ENCODE measurements at regions not wholly inside any gene's neighbourhood (a gene's known extent, or its start where the extent isn't known, plus 50 kb on each side); places are given as distances from the start of the nearest gene placed in this dataset.

DNA sequence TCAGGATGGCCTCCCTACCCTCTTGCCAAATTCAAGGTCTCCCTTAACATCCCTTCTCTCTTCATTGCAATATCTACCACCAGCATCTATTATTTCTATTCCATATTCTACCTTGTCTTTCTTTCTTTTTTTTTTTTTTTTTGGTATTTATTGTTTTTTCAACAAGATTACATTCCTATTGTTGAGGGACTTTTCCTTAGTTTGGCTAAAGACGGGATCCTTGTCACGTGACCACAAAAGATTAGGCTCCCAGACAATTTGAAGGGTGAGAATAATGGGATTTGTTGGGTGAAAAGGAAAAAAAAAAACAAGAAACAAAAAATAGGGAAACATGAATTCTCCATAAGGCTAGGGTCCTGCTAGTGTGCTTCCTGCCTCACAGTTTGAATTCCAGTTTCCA is 124.3 kb upstream of the MCHR2 start:
- TF ChIP-seq, protein P1, sequence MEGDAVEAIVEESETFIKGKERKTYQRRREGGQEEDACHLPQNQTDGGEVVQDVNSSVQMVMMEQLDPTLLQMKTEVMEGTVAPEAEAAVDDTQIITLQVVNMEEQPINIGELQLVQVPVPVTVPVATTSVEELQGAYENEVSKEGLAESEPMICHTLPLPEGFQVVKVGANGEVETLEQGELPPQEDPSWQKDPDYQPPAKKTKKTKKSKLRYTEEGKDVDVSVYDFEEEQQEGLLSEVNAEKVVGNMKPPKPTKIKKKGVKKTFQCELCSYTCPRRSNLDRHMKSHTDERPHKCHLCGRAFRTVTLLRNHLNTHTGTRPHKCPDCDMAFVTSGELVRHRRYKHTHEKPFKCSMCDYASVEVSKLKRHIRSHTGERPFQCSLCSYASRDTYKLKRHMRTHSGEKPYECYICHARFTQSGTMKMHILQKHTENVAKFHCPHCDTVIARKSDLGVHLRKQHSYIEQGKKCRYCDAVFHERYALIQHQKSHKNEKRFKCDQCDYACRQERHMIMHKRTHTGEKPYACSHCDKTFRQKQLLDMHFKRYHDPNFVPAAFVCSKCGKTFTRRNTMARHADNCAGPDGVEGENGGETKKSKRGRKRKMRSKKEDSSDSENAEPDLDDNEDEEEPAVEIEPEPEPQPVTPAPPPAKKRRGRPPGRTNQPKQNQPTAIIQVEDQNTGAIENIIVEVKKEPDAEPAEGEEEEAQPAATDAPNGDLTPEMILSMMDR (conservative IDR thresholded peaks at IDR 0.05), result no peak

DNA sequence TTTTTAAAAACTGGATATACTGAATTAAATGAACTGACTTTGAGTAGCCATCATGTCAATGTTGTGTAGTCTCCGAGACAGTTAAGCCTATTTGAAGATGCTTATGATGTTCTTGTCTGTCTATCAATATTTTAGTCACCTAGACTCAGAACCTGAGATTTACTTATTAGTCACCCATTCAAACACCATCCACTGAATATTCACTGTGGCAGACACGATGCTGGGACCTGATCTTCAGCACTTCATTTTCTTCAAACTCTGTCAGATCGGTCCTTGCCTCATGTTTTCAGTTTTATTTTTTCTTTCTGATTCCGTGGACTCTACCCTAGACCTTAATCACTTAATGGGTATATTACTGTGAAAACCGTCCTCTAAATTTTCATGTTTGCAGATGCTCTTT is 123.7 kb upstream of the MCHR2 start:
- H3K27ac ChIP-seq, result no peak overlapping the region
- TF ChIP-seq, protein P1 (conservative IDR thresholded peaks at IDR 0.05), result no peak

More for the DNA sequence above, 124.3 kb upstream of the MCHR2 start:
- H3K27ac ChIP-seq, result no peak overlapping the region

DNA sequence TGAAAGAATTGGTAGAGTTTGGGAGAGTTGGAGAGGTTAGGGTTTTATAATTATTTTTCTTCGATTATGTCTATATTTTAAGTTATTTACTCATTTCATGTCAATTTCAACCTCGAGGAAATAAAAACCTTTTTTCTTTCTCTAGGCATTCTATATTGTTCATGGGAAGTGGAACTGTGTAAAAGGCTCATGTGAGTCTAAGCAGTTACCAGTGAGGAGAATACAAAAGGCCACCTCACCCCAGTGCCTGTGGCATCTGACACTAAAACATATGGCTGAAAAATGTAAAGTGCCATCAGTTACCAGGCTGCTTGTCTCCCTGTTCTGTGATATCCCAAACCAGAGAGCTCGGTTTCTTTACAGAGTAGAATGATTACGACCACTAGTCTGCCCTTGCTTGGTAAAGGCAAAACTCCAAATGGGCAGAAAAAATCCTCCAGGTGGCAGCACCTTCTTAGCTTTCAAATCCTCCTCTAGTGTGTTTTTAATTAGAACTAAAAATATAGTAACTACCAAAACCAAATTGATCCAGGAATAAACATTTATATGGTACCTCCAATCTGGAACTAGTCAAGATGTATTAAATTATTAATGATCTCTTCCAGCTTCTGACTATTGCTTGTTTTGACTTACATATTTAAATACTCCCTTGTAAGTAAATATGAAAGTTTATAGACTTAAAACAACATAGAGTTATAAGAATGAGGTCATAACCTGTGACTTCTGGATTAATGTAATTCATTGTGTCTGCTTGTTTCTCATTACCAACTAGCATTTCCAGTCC is 122.6 kb upstream of the MCHR2 start:
- TF ChIP-seq, protein P1 (conservative IDR thresholded peaks at IDR 0.05), result peak; percentile 82
- H3K27ac ChIP-seq, result no peak overlapping the region

DNA sequence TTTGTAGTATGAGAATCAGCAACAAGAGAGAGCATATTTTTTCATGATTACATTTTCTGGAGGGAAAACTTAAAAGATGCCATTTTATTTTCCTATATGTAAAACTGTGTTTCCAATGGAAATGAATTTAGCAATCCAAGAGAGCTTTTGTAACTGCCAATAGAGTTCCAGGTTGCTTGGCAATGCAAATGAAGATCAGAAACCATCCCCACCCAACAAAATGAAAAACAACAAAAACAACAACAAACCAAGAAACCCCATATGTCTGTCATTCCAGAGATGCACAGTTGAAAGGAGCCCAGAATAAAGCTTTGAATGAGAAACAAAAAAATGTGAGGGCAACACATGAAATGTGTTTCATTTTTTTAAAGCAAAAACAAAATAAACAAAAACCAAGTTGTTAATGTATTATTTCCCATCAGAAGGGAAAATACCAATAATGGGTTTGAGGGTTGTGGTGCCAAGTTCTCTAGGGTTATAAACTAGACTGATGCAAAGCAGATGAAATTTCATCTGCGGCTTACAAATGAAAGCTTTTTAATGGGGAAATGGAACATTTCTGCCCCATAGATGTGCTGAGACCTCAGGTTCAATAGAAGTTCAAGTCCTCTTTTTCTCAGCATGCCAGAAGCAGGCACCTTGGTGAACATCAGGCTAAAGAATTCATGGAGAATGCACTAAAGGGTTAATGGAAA is 121.5 kb upstream of the MCHR2 start:
- no peak overlapping the region for H3K27ac ChIP-seq
- TF ChIP-seq, protein P1 (conservative IDR thresholded peaks at IDR 0.05), result no peak

DNA sequence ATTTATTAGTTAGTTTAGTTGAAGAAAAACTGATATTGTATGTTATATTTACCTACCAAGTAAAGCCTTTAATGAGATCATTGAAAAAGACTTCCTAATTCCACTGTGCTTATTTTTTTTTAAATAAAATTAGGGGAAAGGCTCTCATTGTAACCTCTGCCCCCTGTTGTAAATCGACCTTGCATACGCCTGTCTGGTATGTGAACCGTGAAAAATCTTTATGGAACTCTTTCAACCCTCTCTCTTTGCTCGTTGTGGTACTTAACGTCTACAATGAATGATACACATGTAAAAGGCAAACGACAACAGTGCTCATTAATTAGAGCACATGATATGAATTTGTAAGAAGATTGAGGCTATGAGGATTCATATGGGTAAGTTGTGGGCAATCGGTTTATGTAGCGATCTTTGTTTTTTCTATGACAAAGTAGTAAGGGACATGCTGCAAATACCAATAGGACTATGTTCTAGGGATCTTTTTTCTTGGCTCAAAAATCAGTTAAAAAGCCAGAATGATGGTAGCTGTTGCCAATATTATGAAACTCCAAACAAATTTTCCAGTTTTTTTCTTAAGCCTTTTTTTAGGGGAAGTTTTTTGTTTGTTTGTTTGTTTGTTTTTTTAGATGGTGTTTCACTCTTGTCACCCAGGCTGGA is 119.0 kb upstream of the MCHR2 start:
- H3K27ac ChIP-seq, result no peak overlapping the region
- TF ChIP-seq, protein P1 (conservative IDR thresholded peaks at IDR 0.05), result no peak

DNA sequence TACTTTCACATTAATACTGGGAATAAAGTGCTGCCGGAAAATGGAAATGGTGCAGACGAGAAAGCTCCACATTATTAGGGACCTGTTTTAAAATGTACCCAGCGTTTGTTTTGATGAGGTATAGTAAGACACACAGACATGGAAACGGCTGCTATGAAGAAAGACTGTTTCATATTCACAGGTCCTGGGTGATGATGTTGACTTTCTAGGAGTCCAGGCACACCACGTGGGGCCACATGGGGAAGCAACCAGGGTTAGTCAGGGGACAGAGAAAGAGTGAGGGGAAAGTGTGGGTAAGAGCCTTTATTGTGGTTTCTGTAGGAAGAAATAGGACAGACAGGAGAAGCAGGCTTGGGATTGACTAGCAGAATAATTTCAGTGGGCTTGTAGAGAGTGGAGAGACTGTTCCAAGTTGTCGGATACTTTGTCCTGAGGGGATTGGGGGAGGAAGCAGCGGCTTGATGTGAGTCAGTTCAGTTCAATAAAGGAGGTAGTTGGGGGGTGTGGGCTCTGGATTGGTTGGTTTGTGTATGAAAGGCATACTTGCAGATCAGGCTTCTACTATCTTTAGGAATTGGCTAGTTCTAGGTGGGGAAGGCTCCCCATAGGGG is 112.0 kb upstream of the MCHR2 start:
- TF ChIP-seq, protein P1 (conservative IDR thresholded peaks at IDR 0.05), result no peak
- no peak overlapping the region for H3K27ac ChIP-seq

DNA sequence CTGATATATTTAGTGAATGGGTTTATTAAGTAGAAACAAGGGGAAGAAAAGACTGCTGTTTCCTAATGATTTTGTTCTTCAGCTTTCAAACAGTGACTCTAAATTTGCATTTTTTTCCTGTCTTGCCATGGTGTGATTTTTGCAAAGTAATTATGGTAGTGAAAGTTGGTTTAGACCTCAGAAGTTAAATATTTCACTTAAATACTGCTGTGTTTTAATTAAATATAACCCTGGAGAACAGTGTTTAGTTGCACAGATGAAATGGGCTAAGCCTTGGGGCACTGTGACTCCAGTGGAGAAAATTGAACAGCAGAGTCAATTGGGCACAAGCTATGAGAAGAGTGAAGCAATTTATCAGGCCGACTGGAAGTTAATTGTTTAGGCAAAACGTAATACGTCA is 111.1 kb upstream of the MCHR2 start:
- TF ChIP-seq, protein P1 (conservative IDR thresholded peaks at IDR 0.05), result no peak
- H3K27ac ChIP-seq, result no peak overlapping the region

Measured in VCaP (cell line).